Fibroblast of the aortic adventitia (primary cell): ENCODE measurements at regions not wholly inside any gene's neighbourhood (a gene's known extent, or its start where the extent isn't known, plus 50 kb on each side); places are given as distances from the start of the nearest gene placed in this dataset.

ENCODE experiments used
- DNase-seq: peaks from one replicate; pipeline ENCODE4 v3.0.0-alpha.2; 2010; ENCODE audit warnings: low read depth
- H3K4me3 ChIP-seq: 2 replicates; pipeline ENCODE4 v1.5.1; 2011; ENCODE audit warnings: low read depth, mild to moderate bottlenecking, control low read depth, low read length, moderate library complexity
- CTCF ChIP-seq: IDR thresholded peaks from 2 replicates; pipeline ENCODE4 v1.5.1; 2011; ENCODE audit warnings: mild to moderate bottlenecking, low read length, control low read depth, inconsistent platforms; ENCODE audit not compliant: insufficient read depth

- no peak for DNase-seq
- TF ChIP-seq CTCF: no peak
- no peak overlapping the region for H3K4me3 ChIP-seq
Measured at GRCh38 chr20:7178004-7178403, 410.5 kb downstream of the BMP2 start.

- TF ChIP-seq CTCF: no peak
- DNase-seq: peak; percentile 70
Measured at GRCh38 chr20:7180256-7181045, 413.0 kb downstream of the BMP2 start.

GRCh38 chr20:7189231-7189630 is 421.7 kb downstream of the BMP2 start:
- no peak for TF ChIP-seq CTCF
- DNase-seq: no peak

More at GRCh38 chr20:7180256-7181045, 413.0 kb downstream of the BMP2 start:
- H3K4me3 ChIP-seq: no peak overlapping the region

GRCh38 chr20:7193681-7194080 is 426.2 kb downstream of the BMP2 start:
- TF ChIP-seq CTCF: no peak
- H3K4me3 ChIP-seq: no peak overlapping the region
- no peak for DNase-seq

More at GRCh38 chr20:7189231-7189630, 421.7 kb downstream of the BMP2 start:
- no peak overlapping the region for H3K4me3 ChIP-seq

- peak overlapping the region; percentile 13 for H3K4me3 ChIP-seq
- peak; percentile 95 for DNase-seq
- TF ChIP-seq CTCF: no peak
Measured at GRCh38 chr20:7195704-7196103, 428.2 kb downstream of the BMP2 start.

GRCh38 chr20:7196481-7196880 is 429.0 kb downstream of the BMP2 start:
- DNase-seq: peak; percentile 72
- no peak overlapping the region for H3K4me3 ChIP-seq
- no peak for TF ChIP-seq CTCF
